SJSA1 (cell line): ENCODE measurements at regions not wholly inside any gene's neighbourhood (a gene's known extent, or its start where the extent isn't known, plus 50 kb on each side); places are given as distances from the start of the nearest gene placed in this dataset.
"Not testable (repeated sequence)": the region's sequence is repeated elsewhere in the genome, so short reads cannot be mapped to it uniquely, and the experiment has no call there.

Experiments
- DNase-seq, 2 experiments: peaks; one replicate each; pipeline ENCODE4 v3.0.0-alpha.2; 2015 to 2020; ENCODE audit warnings: low spot score in 2 of 2, low read depth in 1 of 2
- H3K27ac ChIP-seq: fragments of 250-450 bp; sonication (Bioruptor Pico); 2 replicates; pipeline ENCODE4 v1.5.1; 2020; ENCODE audit warnings: mild to moderate bottlenecking, moderate library complexity
- H3K27me3 ChIP-seq: fragments of 250-450 bp; sonication (Bioruptor Pico); replicated peaks from 2 replicates; pipeline ENCODE4 v1.5.1; 2020; ENCODE audit warnings: mild to moderate bottlenecking, moderate library complexity
- H3K36me3 ChIP-seq: fragments of 250-450 bp; sonication (Bioruptor Pico); 2 replicates; pipeline ENCODE4 v1.5.1; 2020; ENCODE audit warnings: mild to moderate bottlenecking
- H3K4me1 ChIP-seq: fragments of 250-450 bp; sonication (Bioruptor Pico); replicated peaks from 2 replicates; pipeline ENCODE4 v1.6.1; 2021; ENCODE audit warnings: mild to moderate bottlenecking
- H3K4me3 ChIP-seq: fragments of 250-450 bp; sonication (Bioruptor Pico); 2 replicates; pipeline ENCODE4 v1.5.1; 2020; ENCODE audit warnings: mild to moderate bottlenecking
- H3K9me3 ChIP-seq: fragments of 250-450 bp; sonication (Bioruptor Pico); replicated peaks from 2 replicates; pipeline ENCODE4 v1.5.1; 2020; ENCODE audit warnings: mild to moderate bottlenecking

- no peaks in the 10 kb centered on the region for H3K27me3 ChIP-seq
- H3K4me3 ChIP-seq = no peak overlapping the region
- no peak overlapping the region for H3K27ac ChIP-seq
- no peaks in the 10 kb centered on the region for H3K4me1 ChIP-seq
- H3K9me3 ChIP-seq = peaks cover 11% of the 10 kb centered on the region
- no peak for DNase-seq
- no peaks in the 10 kb centered on the region for H3K36me3 ChIP-seq
These were observed 1139.6 kb upstream of the FAM98A start for GRCh38 chr2:34738691-34739090.

GRCh38 chr2:34737146-34737545 is 1138.0 kb upstream of the FAM98A start:
- H3K36me3 ChIP-seq = no peaks in the 10 kb centered on the region
- no peak overlapping the region for H3K4me3 ChIP-seq
- no peaks in the 10 kb centered on the region for H3K27me3 ChIP-seq
- H3K4me1 ChIP-seq = no peaks in the 10 kb centered on the region
- no peak overlapping the region for H3K27ac ChIP-seq
- H3K9me3 ChIP-seq = peaks cover 11% of the 10 kb centered on the region
- DNase-seq = no peak

GRCh38 chr2:34736482-34736881 is 1137.4 kb upstream of the FAM98A start:
- DNase-seq = no peak
- Histone ChIP-seq H3K4me3 (no peak overlapping the region), H3K9me3 (peaks cover 11% of the 10 kb centered on the region), H3K36me3 (no peaks in the 10 kb centered on the region), H3K27me3 (no peaks in the 10 kb centered on the region), H3K27ac (no peak overlapping the region), H3K4me1 (no peaks in the 10 kb centered on the region)

- Histone ChIP-seq H3K4me1 (no peaks in the 10 kb centered on the region), H3K4me3 (no peak overlapping the region), H3K27me3 (no peaks in the 10 kb centered on the region), H3K36me3 (no peaks in the 10 kb centered on the region), H3K27ac (no peak overlapping the region), H3K9me3 (peaks cover 10% of the 10 kb centered on the region)
- no peak for DNase-seq
These were observed 1135.6 kb upstream of the FAM98A start for GRCh38 chr2:34734662-34735061.

- Histone ChIP-seq H3K4me3 (no peak overlapping the region), H3K27ac (no peak overlapping the region), H3K36me3 (no peaks in the 10 kb centered on the region), H3K4me1 (no peaks in the 10 kb centered on the region), H3K27me3 (no peaks in the 10 kb centered on the region), H3K9me3 (peaks cover 9% of the 10 kb centered on the region; the same call in 1 of the 2 replicates)
- DNase-seq = no peak
These were observed 1134.9 kb upstream of the FAM98A start for GRCh38 chr2:34734042-34734441.

GRCh38 chr2:34731292-34731691 is 1132.2 kb upstream of the FAM98A start:
- H3K4me3 ChIP-seq = no peak overlapping the region
- no peaks in the 10 kb centered on the region for H3K36me3 ChIP-seq
- no peak for DNase-seq
- H3K9me3 ChIP-seq = peaks cover 9% of the 10 kb centered on the region; the same call in 1 of the 2 replicates
- no peak overlapping the region for H3K27ac ChIP-seq
- no peaks in the 10 kb centered on the region for H3K4me1 ChIP-seq
- H3K27me3 ChIP-seq = no peaks in the 10 kb centered on the region

GRCh38 chr2:34729845-34730244 is 1130.7 kb upstream of the FAM98A start:
- Histone ChIP-seq H3K36me3 (no peaks in the 10 kb centered on the region), H3K4me1 (no peaks in the 10 kb centered on the region), H3K9me3 (peaks cover 6% of the 10 kb centered on the region; the same call in 1 of the 2 replicates), H3K4me3 (no peak overlapping the region), H3K27ac (no peak overlapping the region), H3K27me3 (no peaks in the 10 kb centered on the region)
- no peak for DNase-seq

- DNase-seq = no peak
- Histone ChIP-seq H3K27ac (no peak overlapping the region), H3K27me3 (no peaks in the 10 kb centered on the region), H3K4me1 (no peaks in the 10 kb centered on the region), H3K4me3 (no peak overlapping the region), H3K9me3 (peaks cover 3% of the 10 kb centered on the region; the same call in 1 of the 2 replicates), H3K36me3 (no peaks in the 10 kb centered on the region)
These were observed 1125.0 kb upstream of the FAM98A start for GRCh38 chr2:34724107-34724506.

- Histone ChIP-seq H3K27ac (no peak overlapping the region), H3K4me3 (no peak overlapping the region), H3K4me1 (no peaks in the 10 kb centered on the region), H3K27me3 (no peaks in the 10 kb centered on the region), H3K36me3 (no peaks in the 10 kb centered on the region), H3K9me3 (peaks cover 3% of the 10 kb centered on the region; the same call in 1 of the 2 replicates)
- DNase-seq = no peak
These were observed 1124.6 kb upstream of the FAM98A start for GRCh38 chr2:34723683-34724082.

- Histone ChIP-seq H3K27me3 (no peaks in the 10 kb centered on the region), H3K4me1 (no peaks in the 10 kb centered on the region), H3K4me3 (no peak overlapping the region), H3K27ac (no peak overlapping the region), H3K36me3 (no peaks in the 10 kb centered on the region), H3K9me3 (peaks cover 3% of the 10 kb centered on the region; the same call in 1 of the 2 replicates)
- DNase-seq = no peak
These were observed 1120.1 kb upstream of the FAM98A start for GRCh38 chr2:34719206-34719605.

- H3K4me1 ChIP-seq = no peaks in the 10 kb centered on the region
- DNase-seq = no peak
- H3K27me3 ChIP-seq = no peaks in the 10 kb centered on the region; the same call in 1 of the 2 replicates
- no peak overlapping the region for H3K27ac ChIP-seq
- peaks cover 4% of the 10 kb centered on the region; the same call in 1 of the 2 replicates for H3K9me3 ChIP-seq
- no peaks in the 10 kb centered on the region for H3K36me3 ChIP-seq
- no peak overlapping the region for H3K4me3 ChIP-seq
These were observed 1106.6 kb upstream of the FAM98A start for GRCh38 chr2:34705551-34706247.

- Histone ChIP-seq H3K9me3 (peaks cover 4% of the 10 kb centered on the region; the same call in 1 of the 2 replicates), H3K36me3 (no peaks in the 10 kb centered on the region), H3K4me3 (no peak overlapping the region), H3K4me1 (no peaks in the 10 kb centered on the region), H3K27ac (no peak overlapping the region), H3K27me3 (no peaks in the 10 kb centered on the region; the same call in 1 of the 2 replicates)
- DNase-seq = no peak
These were observed 1104.2 kb upstream of the FAM98A start for GRCh38 chr2:34703292-34703691.

GRCh38 chr2:34702391-34702790 is 1103.3 kb upstream of the FAM98A start:
- not testable (repeated sequence) for H3K27me3 ChIP-seq, H3K27ac ChIP-seq, H3K9me3 ChIP-seq, H3K4me1 ChIP-seq, DNase-seq, H3K36me3 ChIP-seq, H3K4me3 ChIP-seq

GRCh38 chr2:34677591-34677990 is 1078.5 kb upstream of the FAM98A start:
- H3K27ac ChIP-seq, H3K27me3 ChIP-seq, DNase-seq, H3K4me1 ChIP-seq, H3K4me3 ChIP-seq, H3K36me3 ChIP-seq, H3K9me3 ChIP-seq: not testable (repeated sequence)

- H3K27me3 ChIP-seq, H3K4me3 ChIP-seq, H3K9me3 ChIP-seq, H3K4me1 ChIP-seq, H3K36me3 ChIP-seq, H3K27ac ChIP-seq, DNase-seq: not testable (repeated sequence)
These were observed 1078.0 kb upstream of the FAM98A start for GRCh38 chr2:34677119-34677531.
